Mesendoderm (in vitro differentiated cells): ENCODE measurements at regions not wholly inside any gene's neighbourhood (a gene's known extent, or its start where the extent isn't known, plus 50 kb on each side); places are given as distances from the start of the nearest gene placed in this dataset.

Source experiments
- DNase-seq: peaks from one replicate; pipeline ENCODE4 v3.0.0; 2013
- H2AK5ac ChIP-seq: 2 replicates; pipeline ENCODE4 v1.6.1; 2013; ENCODE audit warnings: low read length, inconsistent platforms
- H2BK120ac ChIP-seq: 2 replicates; pipeline ENCODE4 v1.6.1; 2013; ENCODE audit warnings: low read depth, mild to moderate bottlenecking, low read length, moderate library complexity, mixed read lengths
- H2BK15ac ChIP-seq: replicated peaks from 2 replicates; pipeline ENCODE4 v1.6.1; 2013; ENCODE audit warnings: low read depth, mild to moderate bottlenecking, moderate library complexity
- H2BK5ac ChIP-seq: 2 replicates; pipeline ENCODE4 v1.6.1; 2013; ENCODE audit warnings: low read length, inconsistent platforms
- H3K18ac ChIP-seq: 2 replicates; pipeline ENCODE4 v1.6.1; 2013; ENCODE audit warnings: mild to moderate bottlenecking, low read length, mixed read lengths
- H3K23ac ChIP-seq: one replicate; pipeline ENCODE4 v1.6.1; 2013; ENCODE audit warnings: low read length
- H3K27ac ChIP-seq: 2 replicates; pipeline ENCODE4 v1.5.1; 2013; ENCODE audit warnings: low read depth, mild to moderate bottlenecking, inconsistent platforms, low read length, moderate library complexity
- H3K27me3 ChIP-seq: 2 replicates; pipeline ENCODE4 v1.6.1; 2013; ENCODE audit warnings: low read length, control low read depth, mild to moderate bottlenecking, inconsistent platforms; ENCODE audit not compliant: insufficient read depth, poor library complexity
- H3K36me3 ChIP-seq: 2 replicates; pipeline ENCODE4 v1.6.1; 2013; ENCODE audit warnings: low read length, inconsistent platforms; ENCODE audit not compliant: control insufficient read depth, insufficient read depth
- H3K4ac ChIP-seq: one replicate; pipeline ENCODE4 v1.6.1; 2013; ENCODE audit warnings: low read depth, mild to moderate bottlenecking, low read length, moderate library complexity
- H3K4me1 ChIP-seq: 2 replicates; pipeline ENCODE4 v1.6.1; 2013; ENCODE audit warnings: low read depth, low read length, inconsistent platforms; ENCODE audit not compliant: control insufficient read depth
- H3K4me2 ChIP-seq: 2 replicates; pipeline ENCODE4 v1.6.1; 2013; ENCODE audit warnings: low read length
- H3K4me3 ChIP-seq: 2 replicates; pipeline ENCODE4 v1.5.1; 2013; ENCODE audit warnings: mild to moderate bottlenecking, low read length
- H3K56ac ChIP-seq: one replicate; pipeline ENCODE4 v1.6.1; 2013; ENCODE audit warnings: low read length
- H3K79me1 ChIP-seq: 2 replicates; pipeline ENCODE4 v1.6.1; 2013; ENCODE audit warnings: low read length, inconsistent platforms
- H3K79me2 ChIP-seq: 2 replicates; pipeline ENCODE4 v1.6.1; 2013; ENCODE audit warnings: mild to moderate bottlenecking, low read length; ENCODE audit not compliant: control insufficient read depth, insufficient read depth
- H3K9ac ChIP-seq: 2 replicates; pipeline ENCODE4 v1.6.1; 2013; ENCODE audit warnings: low read length, inconsistent platforms
- H4K5ac ChIP-seq: one replicate; pipeline ENCODE4 v1.6.1; 2013; ENCODE audit warnings: low read length
- H4K8ac ChIP-seq: one replicate; pipeline ENCODE4 v1.6.1; 2013; ENCODE audit warnings: low read depth, mild to moderate bottlenecking, control low read depth, low read length, moderate library complexity
- WGBS: extraction: QIAGEN DNeasy Blood & Tissue Kit; methylation state at CpG from one replicate; pipeline ENCODE4 v1.1.7; 2013; ENCODE audit warnings: low lambda C conversion rate, missing lambda C conversion rate; ENCODE audit not compliant: insufficient coverage; ENCODE audit errors: extremely low coverage; 5-methylcytosine and 5-hydroxymethylcytosine counted together

- no peak overlapping the region for H3K4me2 ChIP-seq
- H3K56ac ChIP-seq: no peak overlapping the region
- no peaks in the 10 kb centered on the region for H3K79me2 ChIP-seq
- no peak overlapping the region for H3K4ac ChIP-seq
- H3K27me3 ChIP-seq: no peaks in the 10 kb centered on the region
- H2BK15ac ChIP-seq: no peak overlapping the region
- H3K79me1 ChIP-seq: no peaks in the 10 kb centered on the region
- no peak overlapping the region for H2BK5ac ChIP-seq
- no peak overlapping the region for H3K4me3 ChIP-seq
- no peak for DNase-seq
- no peak overlapping the region for H3K9ac ChIP-seq
- no peak overlapping the region for H4K5ac ChIP-seq
- H3K27ac ChIP-seq: no peak overlapping the region
- no peak overlapping the region for H2AK5ac ChIP-seq
- no CpG with 5 or more reads among the region's 16 CpGs for WGBS
- no peaks in the 10 kb centered on the region for H3K36me3 ChIP-seq
- no peak overlapping the region for H2BK120ac ChIP-seq
- no peak overlapping the region for H3K23ac ChIP-seq
- H3K4me1 ChIP-seq: no peaks in the 10 kb centered on the region
- no peak overlapping the region for H3K18ac ChIP-seq
- H4K8ac ChIP-seq: no peak overlapping the region
These were observed 238.2 kb downstream of the RBFOX3 start for GRCh38 chr17:79372470-79373238.

GRCh38 chr17:79371984-79372383 lies 238.9 kb downstream of the RBFOX3 start:
- Histone ChIP-seq H3K23ac (no peak overlapping the region), H3K27ac (no peak overlapping the region), H2BK5ac (no peak overlapping the region), H3K79me2 (no peaks in the 10 kb centered on the region), H3K27me3 (no peaks in the 10 kb centered on the region), H3K9ac (no peak overlapping the region), H2AK5ac (no peak overlapping the region), H3K36me3 (no peaks in the 10 kb centered on the region), H3K18ac (no peak overlapping the region), H3K4ac (no peak overlapping the region), H2BK15ac (no peak overlapping the region), H3K4me3 (no peak overlapping the region), H3K4me2 (no peak overlapping the region), H3K79me1 (no peaks in the 10 kb centered on the region), H4K5ac (no peak overlapping the region), H3K56ac (no peak overlapping the region), H2BK120ac (no peak overlapping the region), H3K4me1 (no peaks in the 10 kb centered on the region), H4K8ac (no peak overlapping the region)
- no CpG with 5 or more reads among the region's 15 CpGs for WGBS
- DNase-seq: no peak

DNA sequence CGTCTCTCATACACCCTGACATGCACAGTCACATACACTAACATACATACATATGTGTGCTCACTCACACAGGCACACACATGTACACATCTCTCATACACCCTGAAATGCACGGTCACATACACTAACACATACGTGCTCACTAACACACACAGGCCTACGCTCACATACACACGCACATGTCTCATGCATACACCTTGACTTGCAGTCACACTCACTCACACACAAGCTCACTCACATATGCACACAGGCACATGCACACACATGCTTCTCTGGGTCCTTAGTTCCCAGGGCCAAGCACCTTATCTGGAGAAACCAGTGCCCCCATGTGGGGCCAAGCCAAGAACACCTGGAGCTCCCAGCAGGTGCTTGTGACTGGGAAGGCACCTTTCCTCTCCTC lies 240.3 kb downstream of the RBFOX3 start:
- no CpG with 5 or more reads among the region's 5 CpGs for WGBS
- no peak overlapping the region for H2BK120ac ChIP-seq
- no peaks in the 10 kb centered on the region for H3K27me3 ChIP-seq

GRCh38 chr17:79370126-79370525 lies 240.7 kb downstream of the RBFOX3 start:
- no peak overlapping the region for H4K8ac ChIP-seq
- H3K27ac ChIP-seq: no peak overlapping the region
- no peak overlapping the region for H3K56ac ChIP-seq
- no peaks in the 10 kb centered on the region for H3K36me3 ChIP-seq
- H3K18ac ChIP-seq: no peak overlapping the region
- no peak overlapping the region for H3K23ac ChIP-seq
- H3K79me2 ChIP-seq: no peaks in the 10 kb centered on the region
- no peak overlapping the region for H2BK5ac ChIP-seq
- H2BK120ac ChIP-seq: no peak overlapping the region
- no peak overlapping the region for H3K9ac ChIP-seq
- no peak overlapping the region for H4K5ac ChIP-seq
- no peak overlapping the region for H2BK15ac ChIP-seq
- no peaks in the 10 kb centered on the region for H3K79me1 ChIP-seq
- no peaks in the 10 kb centered on the region for H3K27me3 ChIP-seq
- H3K4me3 ChIP-seq: no peak overlapping the region
- H3K4me1 ChIP-seq: no peaks in the 10 kb centered on the region
- no CpG with 5 or more reads among the region's 8 CpGs for WGBS
- no peak overlapping the region for H3K4ac ChIP-seq
- no peak for DNase-seq
- no peak overlapping the region for H2AK5ac ChIP-seq
- H3K4me2 ChIP-seq: no peak overlapping the region

More for the DNA sequence above, 240.3 kb downstream of the RBFOX3 start:
- DNase-seq: no peak
- Histone ChIP-seq H3K23ac (no peak overlapping the region), H3K56ac (no peak overlapping the region), H3K79me1 (no peaks in the 10 kb centered on the region), H3K4ac (no peak overlapping the region), H3K9ac (no peak overlapping the region), H3K4me2 (no peak overlapping the region), H4K5ac (no peak overlapping the region), H2BK15ac (no peak overlapping the region), H3K36me3 (no peaks in the 10 kb centered on the region), H3K79me2 (no peaks in the 10 kb centered on the region), H2AK5ac (no peak overlapping the region), H3K27ac (no peak overlapping the region), H3K4me3 (no peak overlapping the region), H4K8ac (no peak overlapping the region), H2BK5ac (no peak overlapping the region), H3K4me1 (no peaks in the 10 kb centered on the region), H3K18ac (no peak overlapping the region)

DNA sequence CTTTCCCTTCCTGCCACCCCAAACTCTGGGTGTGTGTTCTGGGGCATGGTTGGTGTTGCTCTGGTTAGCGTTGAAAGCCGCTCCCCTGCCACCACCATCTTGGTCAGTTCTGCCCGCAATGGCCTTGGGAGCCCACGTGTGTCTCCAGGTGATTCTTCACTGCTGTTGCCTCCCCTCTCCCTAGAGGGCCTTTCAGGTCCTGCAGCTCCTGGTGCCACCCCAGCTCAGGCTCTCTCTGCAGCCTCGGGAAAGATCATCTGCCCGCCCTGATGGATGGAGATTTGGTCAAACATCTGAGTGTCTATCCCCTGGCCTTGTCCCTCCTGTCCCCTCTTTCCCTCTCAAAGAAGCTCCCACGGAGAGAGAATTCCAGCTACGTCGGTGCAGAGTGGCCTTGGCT lies 241.3 kb downstream of the RBFOX3 start:
- Histone ChIP-seq H3K79me1 (no peaks in the 10 kb centered on the region), H2BK120ac (no peak overlapping the region), H3K4me1 (no peaks in the 10 kb centered on the region), H3K79me2 (no peaks in the 10 kb centered on the region), H3K27ac (no peak overlapping the region), H3K56ac (no peak overlapping the region), H2BK15ac (no peak overlapping the region), H3K36me3 (no peaks in the 10 kb centered on the region), H3K4ac (no peak overlapping the region), H3K9ac (no peak overlapping the region), H4K5ac (no peak overlapping the region), H3K18ac (no peak overlapping the region), H4K8ac (no peak overlapping the region), H3K23ac (no peak overlapping the region), H2AK5ac (no peak overlapping the region), H3K27me3 (no peaks in the 10 kb centered on the region), H3K4me2 (no peak overlapping the region), H3K4me3 (no peak overlapping the region), H2BK5ac (no peak overlapping the region)
- no peak for DNase-seq
- WGBS: no CpG with 5 or more reads among the region's 9 CpGs

GRCh38 chr17:79369001-79369400 lies 241.8 kb downstream of the RBFOX3 start:
- Histone ChIP-seq H3K27me3 (no peaks in the 10 kb centered on the region), H4K8ac (no peak overlapping the region)
- no peak for DNase-seq

More at GRCh38 chr17:79369001-79369400, 241.8 kb downstream of the RBFOX3 start:
- Histone ChIP-seq H3K56ac (no peak overlapping the region), H3K18ac (no peak overlapping the region), H3K23ac (no peak overlapping the region), H3K27ac (no peak overlapping the region), H3K36me3 (no peaks in the 10 kb centered on the region), H2BK15ac (no peak overlapping the region), H2BK5ac (no peak overlapping the region), H3K4ac (no peak overlapping the region), H3K79me2 (no peaks in the 10 kb centered on the region), H2BK120ac (no peak overlapping the region), H3K4me2 (no peak overlapping the region), H3K79me1 (no peaks in the 10 kb centered on the region), H3K9ac (no peak overlapping the region), H2AK5ac (no peak overlapping the region), H4K5ac (no peak overlapping the region), H3K4me1 (no peaks in the 10 kb centered on the region), H3K4me3 (no peak overlapping the region)
- no CpG with 5 or more reads among the region's 14 CpGs for WGBS
